ENCODE measurements at regions not wholly inside any gene's neighbourhood (a gene's known extent, or its start where the extent isn't known, plus 50 kb on each side); places are given as distances from the start of the nearest gene placed in this dataset.
"Not testable (repeated sequence)": the region's sequence is repeated elsewhere in the genome, so short reads cannot be mapped to it uniquely, and the experiment has no call there.

- no peak overlapping the region for H3K4me3 Mint-ChIP-seq
- no peak for ATAC-seq
- no peaks in the 10 kb centered on the region for H3K4me1 Mint-ChIP-seq
- no peaks in the 10 kb centered on the region for H3K27me3 Mint-ChIP-seq
- H3K27ac Mint-ChIP-seq, result no peak overlapping the region
- DNase-seq, result no peak
- peaks cover 4% of the 10 kb centered on the region for H3K9me3 Mint-ChIP-seq
- no peaks in the 10 kb centered on the region for H3K36me3 Mint-ChIP-seq (ENCODE audit: low read depth)
Measured at GRCh38 chr3:30443756-30444673, 162.4 kb upstream of the TGFBR2 start.

GRCh38 chr3:30448450-30449289 is 157.7 kb upstream of the TGFBR2 start:
- Mint-ChIP-seq H3K4me1 (no peaks in the 10 kb centered on the region), H3K4me3 (no peak overlapping the region), H3K27me3 (no peaks in the 10 kb centered on the region), H3K27ac (no peak overlapping the region), H3K36me3 (ENCODE audit: low read depth) (no peaks in the 10 kb centered on the region), H3K9me3 (peaks cover 18% of the 10 kb centered on the region)
- ATAC-seq, result no peak
- no peak for DNase-seq

- H3K4me1 Mint-ChIP-seq, result no peaks in the 10 kb centered on the region
- H3K27ac Mint-ChIP-seq, result no peak overlapping the region
- H3K36me3 Mint-ChIP-seq (ENCODE audit: low read depth), result no peaks in the 10 kb centered on the region
- no peak overlapping the region for H3K4me3 Mint-ChIP-seq
- DNase-seq (no peak), ATAC-seq (no peak)
- peaks cover 18% of the 10 kb centered on the region for H3K9me3 Mint-ChIP-seq
- H3K27me3 Mint-ChIP-seq, result no peaks in the 10 kb centered on the region
Measured at GRCh38 chr3:30449290-30449632, 157.1 kb upstream of the TGFBR2 start.

- H3K4me1 Mint-ChIP-seq, result peaks cover 19% of the 10 kb centered on the region
- peaks cover 18% of the 10 kb centered on the region for H3K9me3 Mint-ChIP-seq
- H3K27me3 Mint-ChIP-seq, result no peaks in the 10 kb centered on the region
- no peaks in the 10 kb centered on the region for H3K36me3 Mint-ChIP-seq (ENCODE audit: low read depth)
- DNase-seq (no peak), ATAC-seq (no peak)
- no peak overlapping the region for H3K27ac Mint-ChIP-seq
- H3K4me3 Mint-ChIP-seq, result no peak overlapping the region
Measured at GRCh38 chr3:30452446-30452845, 154.0 kb upstream of the TGFBR2 start.

- no peak overlapping the region for H3K4me3 Mint-ChIP-seq
- no peaks in the 10 kb centered on the region for H3K27me3 Mint-ChIP-seq
- ATAC-seq (no peak), DNase-seq (no peak)
- peaks cover 20% of the 10 kb centered on the region for H3K9me3 Mint-ChIP-seq
- no peak overlapping the region for H3K27ac Mint-ChIP-seq
- peaks cover 24% of the 10 kb centered on the region for H3K4me1 Mint-ChIP-seq
- no peaks in the 10 kb centered on the region for H3K36me3 Mint-ChIP-seq (ENCODE audit: low read depth)
Measured at GRCh38 chr3:30453360-30454039, 152.9 kb upstream of the TGFBR2 start.

- H3K4me1 Mint-ChIP-seq, result peaks cover 24% of the 10 kb centered on the region
- no peak overlapping the region for H3K27ac Mint-ChIP-seq
- no peak for ATAC-seq
Measured at GRCh38 chr3:30454636-30455035, 151.8 kb upstream of the TGFBR2 start.

GRCh38 chr3:30455112-30455511 is 151.3 kb upstream of the TGFBR2 start:
- not testable (repeated sequence) for H3K4me3 Mint-ChIP-seq; DNase-seq; H3K36me3 Mint-ChIP-seq (ENCODE audit: low read depth); H3K27me3 Mint-ChIP-seq; ATAC-seq; H3K27ac Mint-ChIP-seq
- H3K9me3 Mint-ChIP-seq, result peaks cover 25% of the 10 kb centered on the region
- peaks cover 24% of the 10 kb centered on the region for H3K4me1 Mint-ChIP-seq

More at GRCh38 chr3:30454636-30455035, 151.8 kb upstream of the TGFBR2 start:
- DNase-seq, result no peak
- Mint-ChIP-seq H3K36me3 (ENCODE audit: low read depth) (no peaks in the 10 kb centered on the region), H3K9me3 (peaks cover 20% of the 10 kb centered on the region), H3K4me3 (no peak overlapping the region), H3K27me3 (no peaks in the 10 kb centered on the region)

- peaks cover 28% of the 10 kb centered on the region for H3K9me3 Mint-ChIP-seq
- ATAC-seq (no peak), DNase-seq (no peak)
- H3K27me3 Mint-ChIP-seq, result no peaks in the 10 kb centered on the region
- H3K4me3 Mint-ChIP-seq, result no peak overlapping the region
- no peaks in the 10 kb centered on the region for H3K36me3 Mint-ChIP-seq (ENCODE audit: low read depth)
- H3K27ac Mint-ChIP-seq, result no peak overlapping the region
- peaks cover 24% of the 10 kb centered on the region for H3K4me1 Mint-ChIP-seq
Measured at GRCh38 chr3:30455840-30456239, 150.6 kb upstream of the TGFBR2 start.

- peaks cover 24% of the 10 kb centered on the region for H3K4me1 Mint-ChIP-seq
- DNase-seq, result no peak
- no peak overlapping the region for H3K4me3 Mint-ChIP-seq
- H3K27ac Mint-ChIP-seq, result no peak overlapping the region
- no peaks in the 10 kb centered on the region for H3K27me3 Mint-ChIP-seq
- H3K36me3 Mint-ChIP-seq (ENCODE audit: low read depth), result no peaks in the 10 kb centered on the region
- ATAC-seq, result no peak
- peaks cover 28% of the 10 kb centered on the region for H3K9me3 Mint-ChIP-seq
Measured at GRCh38 chr3:30456264-30456663, 150.1 kb upstream of the TGFBR2 start.

- H3K27ac Mint-ChIP-seq, result no peak overlapping the region
- ATAC-seq (no peak), DNase-seq (no peak)
- no peaks in the 10 kb centered on the region for H3K27me3 Mint-ChIP-seq
- H3K4me3 Mint-ChIP-seq, result no peak overlapping the region
- peaks cover 20% of the 10 kb centered on the region for H3K9me3 Mint-ChIP-seq
- peaks cover 24% of the 10 kb centered on the region for H3K4me1 Mint-ChIP-seq
- H3K36me3 Mint-ChIP-seq (ENCODE audit: low read depth), result no peaks in the 10 kb centered on the region
Measured at GRCh38 chr3:30457081-30457480, 149.3 kb upstream of the TGFBR2 start.

GRCh38 chr3:30457726-30458125 is 148.7 kb upstream of the TGFBR2 start:
- H3K4me1 Mint-ChIP-seq, result peaks cover 24% of the 10 kb centered on the region
- DNase-seq (no peak), ATAC-seq (peak; percentile 68)
- H3K9me3 Mint-ChIP-seq, result peaks cover 15% of the 10 kb centered on the region
- no peak overlapping the region for H3K27ac Mint-ChIP-seq
- no peaks in the 10 kb centered on the region for H3K27me3 Mint-ChIP-seq
- H3K36me3 Mint-ChIP-seq (ENCODE audit: low read depth), result no peaks in the 10 kb centered on the region
- no peak overlapping the region for H3K4me3 Mint-ChIP-seq

GRCh38 chr3:30458376-30459171 is 147.8 kb upstream of the TGFBR2 start:
- Mint-ChIP-seq H3K4me3 (no peak overlapping the region), H3K9me3 (peaks cover 14% of the 10 kb centered on the region), H3K4me1 (peaks cover 24% of the 10 kb centered on the region), H3K27ac (no peak overlapping the region), H3K36me3 (ENCODE audit: low read depth) (peaks cover 2% of the 10 kb centered on the region), H3K27me3 (no peaks in the 10 kb centered on the region)
- no peak for DNase-seq
- no peak for ATAC-seq

- Mint-ChIP-seq H3K4me3 (no peak overlapping the region), H3K36me3 (ENCODE audit: low read depth) (peaks cover 2% of the 10 kb centered on the region)
Measured at GRCh38 chr3:30461311-30461710, 145.1 kb upstream of the TGFBR2 start.

More at GRCh38 chr3:30461311-30461710, 145.1 kb upstream of the TGFBR2 start:
- Mint-ChIP-seq H3K27me3 (no peaks in the 10 kb centered on the region), H3K4me1 (peaks cover 13% of the 10 kb centered on the region), H3K9me3 (peaks cover 29% of the 10 kb centered on the region), H3K27ac (no peak overlapping the region)
- ATAC-seq (no peak), DNase-seq (no peak)

Measured in activated naive CD8-positive, alpha-beta T cell treated with anti-CD3 and anti-CD28 coated beads, Interleukin-2, amount 50 U/mL, for 24 hours (primary cell).